ENCODE measurements at regions not wholly inside any gene's neighbourhood (a gene's known extent, or its start where the extent isn't known, plus 50 kb on each side); places are given as distances from the start of the nearest gene placed in this dataset.
"Not testable (repeated sequence)": the region's sequence is repeated elsewhere in the genome, so short reads cannot be mapped to it uniquely, and the experiment has no call there.

DNA sequence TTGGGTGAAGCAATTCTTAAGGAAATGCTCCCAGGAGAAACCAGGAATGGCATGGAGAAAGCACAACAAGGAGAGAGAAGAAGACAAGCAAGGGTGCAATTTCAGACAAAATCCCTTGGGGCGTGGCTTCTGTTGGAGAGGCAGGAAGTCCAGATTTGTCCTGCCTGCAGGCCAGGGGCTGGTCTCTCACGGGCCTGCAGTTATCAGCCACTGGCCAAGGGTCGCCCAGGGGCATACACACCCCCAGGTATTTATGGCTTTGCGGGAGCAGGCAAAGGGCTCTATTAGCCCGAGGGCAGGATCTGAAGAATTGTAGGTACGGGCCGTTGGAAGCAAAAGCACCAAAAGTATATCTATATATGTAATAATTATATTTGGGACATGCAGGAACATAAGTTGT lies 87.7 kb downstream of the IYD start:
- DNase-seq: no peak

DNA sequence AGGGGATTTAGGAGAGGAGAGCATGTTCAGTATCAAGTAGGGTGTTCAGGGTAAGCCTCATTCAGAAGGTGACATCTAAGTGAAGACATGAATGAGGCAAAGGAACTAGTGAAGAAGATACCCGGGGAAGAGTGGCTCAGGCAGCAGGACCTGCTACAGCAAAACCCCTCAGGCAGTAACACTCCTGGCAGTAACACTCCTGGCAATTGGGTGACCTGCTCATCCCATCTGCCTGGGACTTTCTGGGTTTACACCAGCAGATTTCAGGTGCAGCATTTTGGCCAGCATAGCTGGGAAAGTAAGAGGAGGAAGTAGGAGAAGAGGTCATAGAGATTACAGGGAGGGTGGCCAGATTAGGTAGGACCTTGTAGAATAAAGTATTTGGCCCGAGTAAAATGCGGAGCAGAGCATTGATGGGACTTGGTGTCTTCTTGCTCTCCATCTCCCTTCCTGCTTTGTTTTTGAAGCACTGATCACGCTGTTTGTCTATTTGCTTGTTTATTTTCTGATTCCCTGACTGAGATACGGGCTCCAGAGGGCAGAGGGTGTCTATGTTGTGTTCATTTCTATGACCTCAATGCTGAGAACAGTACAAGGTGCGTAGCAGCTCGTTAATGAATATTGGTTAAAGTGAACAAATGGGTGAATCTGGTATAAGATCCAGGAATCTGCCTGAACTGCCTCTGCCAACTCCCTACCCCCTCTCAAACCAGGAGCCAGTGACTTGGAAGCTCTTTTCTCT lies 88.3 kb downstream of the IYD start:
- no peak for DNase-seq

- no peak for DNase-seq
Observed at GRCh38 chr6:150458579-150458978, 89.8 kb downstream of the IYD start.

DNA sequence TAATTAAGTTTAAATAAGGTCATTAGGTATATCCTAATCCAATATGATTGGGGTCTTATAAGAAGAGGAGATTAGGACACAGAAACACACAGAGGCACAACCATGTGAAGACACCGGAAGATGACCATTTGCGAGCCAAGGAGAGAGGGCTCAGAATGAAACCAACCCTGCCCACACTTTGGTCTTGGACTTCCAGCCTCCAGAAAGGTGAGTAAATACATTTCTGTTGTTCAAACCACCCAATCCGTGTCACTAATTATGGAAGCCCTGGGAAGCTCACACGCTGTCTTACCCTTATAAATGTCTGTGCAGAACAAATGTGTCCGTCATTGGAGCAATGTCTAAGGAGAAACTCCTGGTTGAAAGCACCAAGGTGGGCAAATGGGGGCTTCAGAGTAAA lies 95.0 kb downstream of the IYD start:
- DNase-seq: no peak

GRCh38 chr6:150464966-150465365 lies 96.2 kb downstream of the IYD start:
- no peak for DNase-seq

GRCh38 chr6:150465610-150466009 lies 96.8 kb downstream of the IYD start:
- no peak for DNase-seq

DNA sequence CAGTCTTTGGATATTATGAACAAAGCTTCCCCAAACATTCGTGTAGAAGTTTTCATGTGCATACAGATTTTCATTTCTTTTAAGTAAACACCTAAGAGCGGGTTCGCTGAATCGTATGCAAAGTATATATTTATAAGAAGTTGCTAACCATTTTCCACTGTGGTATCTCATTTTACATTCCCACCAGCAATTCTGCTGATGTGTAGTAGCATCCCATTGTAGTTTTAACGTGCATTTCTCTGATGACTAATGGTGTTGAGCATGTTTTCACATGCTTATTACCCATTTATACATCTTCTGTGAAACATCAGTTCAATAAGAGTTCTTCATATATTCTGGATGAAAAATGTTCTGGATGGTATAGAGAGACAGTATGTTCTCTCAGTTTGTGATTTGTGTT lies 97.4 kb downstream of the IYD start:
- no peak for DNase-seq

DNA sequence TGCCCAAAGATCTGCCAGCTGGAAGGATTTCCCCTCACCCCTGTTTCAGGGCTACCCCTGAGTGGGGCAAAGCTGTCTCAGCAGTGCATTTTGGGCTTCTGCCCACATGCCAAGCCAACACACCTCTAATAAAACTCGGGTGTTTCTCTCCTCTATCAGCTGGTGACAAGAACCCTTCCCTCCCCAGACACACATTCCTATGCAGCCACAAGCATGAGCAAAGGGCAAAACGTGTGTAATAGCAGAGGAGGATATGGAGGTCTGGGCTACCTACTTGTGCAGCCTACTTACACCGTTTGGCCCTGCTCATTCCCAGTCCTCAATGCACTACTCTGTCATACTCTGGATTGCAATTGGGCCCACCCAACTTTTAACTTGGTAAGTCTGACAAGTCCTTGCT lies 101.3 kb downstream of the IYD start:
- no peak for DNase-seq

DNA sequence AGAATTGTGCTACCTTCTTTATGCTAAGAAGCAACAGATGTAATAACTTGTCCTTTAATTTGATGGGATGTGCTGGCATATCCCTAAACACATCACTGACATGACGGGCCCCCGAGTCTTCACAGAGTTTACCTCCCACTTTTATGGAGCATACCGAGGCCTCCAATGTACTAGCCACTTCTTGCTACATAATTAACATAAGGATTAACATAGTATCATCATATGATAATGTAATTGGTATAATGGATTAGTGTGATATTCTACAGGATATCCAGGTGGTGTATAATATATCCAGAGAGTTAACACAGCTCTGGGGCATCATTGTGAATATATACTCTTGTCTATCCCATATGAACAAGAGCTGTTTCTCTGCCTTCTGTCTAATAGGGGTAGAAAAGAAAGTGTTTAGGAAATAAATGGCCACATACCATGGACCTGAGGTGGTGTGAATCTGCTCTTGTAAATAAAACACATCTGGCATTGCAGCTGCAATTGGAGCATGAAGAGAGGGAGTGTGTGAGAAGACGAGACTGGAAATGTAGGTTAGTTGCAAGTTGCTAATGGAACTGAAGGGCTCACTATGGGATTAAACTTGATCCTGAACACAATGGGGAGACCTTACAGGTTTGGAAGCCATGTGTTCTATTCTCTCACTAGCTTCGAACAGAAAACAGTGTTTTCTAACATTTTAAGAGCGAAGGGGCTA lies 102.3 kb downstream of the IYD start:
- no peak for DNase-seq

DNA sequence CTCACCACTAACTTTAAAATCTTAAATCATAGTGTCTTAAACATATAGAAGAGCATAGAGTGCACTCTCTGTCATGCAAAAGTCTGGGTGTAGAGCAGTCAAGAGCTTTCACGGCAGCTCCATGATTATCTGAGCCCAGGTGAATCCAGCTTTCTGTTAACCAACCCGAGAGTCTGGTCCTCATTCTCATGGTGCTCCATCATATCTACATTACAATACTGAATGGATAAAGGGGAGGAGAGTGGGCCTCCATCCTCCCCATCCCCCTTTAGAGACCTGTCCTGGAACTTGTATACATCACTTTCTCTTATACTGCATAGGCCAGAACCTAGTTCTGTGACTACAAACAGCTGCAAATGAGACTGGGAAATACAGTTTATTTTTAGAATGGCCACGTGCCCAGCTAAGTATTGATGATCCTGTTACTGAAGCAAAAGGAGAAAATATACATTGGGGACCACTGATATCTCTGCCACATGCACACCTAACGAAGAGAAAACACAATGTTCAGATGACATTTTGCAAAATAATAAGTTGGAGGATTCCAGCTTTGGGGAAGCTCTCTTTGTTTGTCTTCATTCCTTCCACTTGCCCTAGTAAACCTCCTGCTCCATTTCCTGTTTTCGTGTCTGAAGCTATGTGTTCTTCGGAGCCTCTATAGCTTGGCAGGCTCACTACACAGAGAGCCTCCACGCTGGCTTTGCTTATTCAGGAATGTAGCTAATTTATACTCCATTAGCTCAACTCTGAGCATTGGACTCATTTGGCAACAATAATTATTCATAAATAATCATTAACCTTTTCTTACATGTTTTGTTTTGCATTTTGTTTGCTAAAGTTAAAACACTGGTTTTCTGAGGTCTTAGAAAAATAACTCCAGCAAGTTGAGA lies 110.1 kb downstream of the IYD start:
- DNase-seq: no peak

- DNase-seq: no peak
Observed at GRCh38 chr6:150482883-150483409, 114.1 kb downstream of the IYD start.

- DNase-seq: no peak
Observed at GRCh38 chr6:150485161-150485958, 114.3 kb upstream of the PLEKHG1 start.

GRCh38 chr6:150486048-150486447 lies 113.6 kb upstream of the PLEKHG1 start:
- DNase-seq: no peak

- DNase-seq: no peak
Observed at GRCh38 chr6:150490586-150490985, 109.1 kb upstream of the PLEKHG1 start.

GRCh38 chr6:150491131-150491810 lies 108.4 kb upstream of the PLEKHG1 start:
- DNase-seq: no peak

GRCh38 chr6:150491811-150492172 lies 107.9 kb upstream of the PLEKHG1 start:
- no peak for DNase-seq

GRCh38 chr6:150492507-150492906 lies 107.2 kb upstream of the PLEKHG1 start:
- DNase-seq: no peak

GRCh38 chr6:150492941-150493340 lies 106.7 kb upstream of the PLEKHG1 start:
- DNase-seq: no peak

- DNase-seq: not testable (repeated sequence)
Observed at GRCh38 chr6:150493552-150493951, 106.1 kb upstream of the PLEKHG1 start.

GRCh38 chr6:150494241-150494640 lies 105.4 kb upstream of the PLEKHG1 start:
- DNase-seq: no peak

DNA sequence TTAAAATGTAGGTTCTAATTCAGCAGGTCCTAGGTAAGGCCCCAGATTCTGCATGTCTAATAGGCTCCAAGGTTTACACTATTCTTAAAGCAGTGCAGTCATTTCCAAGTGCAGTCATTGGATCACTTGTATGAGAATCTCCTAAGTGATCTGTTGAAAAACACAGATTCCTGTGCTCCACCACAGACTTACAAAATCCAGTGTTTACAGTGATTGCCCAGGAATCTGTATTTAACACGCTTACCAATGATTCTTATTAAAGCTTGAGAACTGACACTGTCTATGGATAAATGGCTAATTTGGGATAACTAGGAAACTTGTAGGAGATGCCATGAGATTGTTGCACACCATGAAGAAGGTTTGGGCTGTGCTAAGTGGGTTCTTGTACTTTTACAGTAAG lies 104.6 kb upstream of the PLEKHG1 start:
- no peak for DNase-seq

- DNase-seq: no peak
Observed at GRCh38 chr6:150496629-150497028, 103.1 kb upstream of the PLEKHG1 start.

All from NCI-H1048 (cell line).